H9 (cell line): ENCODE measurements at regions not wholly inside any gene's neighbourhood (a gene's known extent, or its start where the extent isn't known, plus 50 kb on each side); places are given as distances from the start of the nearest gene placed in this dataset.
A peak's percentile ranks its signal among the peaks of the same experiment; 100 is the strongest.
"Not testable (repeated sequence)": the region's sequence is repeated elsewhere in the genome, so short reads cannot be mapped to it uniquely, and the experiment has no call there.

Experiments
- DNase-seq: peaks from one replicate; pipeline ENCODE4 v3.0.0-alpha.2; 2017
- H2AFZ ChIP-seq: one replicate; pipeline ENCODE4 v1.6.1; 2013; ENCODE audit warnings: mild to moderate bottlenecking, low read length, control low read depth, moderate library complexity
- H2AK5ac ChIP-seq: 2 replicates; pipeline ENCODE4 v1.6.1; 2013; ENCODE audit warnings: low read length, control low read depth, mixed read lengths; ENCODE audit not compliant: insufficient read length
- H2BK120ac ChIP-seq: one replicate; pipeline ENCODE4 v1.6.1; 2013; ENCODE audit warnings: low read depth, mild to moderate bottlenecking, low read length, control low read depth, inconsistent platforms; ENCODE audit not compliant: poor library complexity, severe bottlenecking
- H2BK12ac ChIP-seq: 2 replicates; pipeline ENCODE4 v1.6.1; 2013; ENCODE audit warnings: low read length, control low read depth, mixed read lengths, low read depth; ENCODE audit not compliant: insufficient read length
- H2BK15ac ChIP-seq: 2 replicates; pipeline ENCODE4 v1.6.1; 2013; ENCODE audit warnings: low read depth, low read length, control low read depth
- H2BK20ac ChIP-seq: one replicate; pipeline ENCODE4 v1.6.1; 2013; ENCODE audit warnings: low read depth, mild to moderate bottlenecking, low read length, control low read depth, inconsistent platforms; ENCODE audit not compliant: poor library complexity, severe bottlenecking
- H2BK5ac ChIP-seq: 2 replicates; pipeline ENCODE4 v1.6.1; 2013; ENCODE audit warnings: low read length, control low read depth, mixed read lengths; ENCODE audit not compliant: insufficient read length
- H3K14ac ChIP-seq: 2 replicates; pipeline ENCODE4 v1.6.1; 2013; ENCODE audit warnings: low read length, control low read depth; ENCODE audit not compliant: insufficient read depth
- H3K18ac ChIP-seq: 2 replicates; pipeline ENCODE4 v1.6.1; 2013; ENCODE audit warnings: low read depth, mild to moderate bottlenecking, mixed read lengths, low read length, control low read depth; ENCODE audit not compliant: insufficient read length
- H3K23ac ChIP-seq: 2 replicates; pipeline ENCODE4 v1.6.1; 2013; ENCODE audit warnings: low read length, control low read depth, mixed read lengths, low read depth; ENCODE audit not compliant: insufficient read length
- H3K23me2 ChIP-seq: 2 replicates; pipeline ENCODE4 v1.6.1; 2013; ENCODE audit warnings: low read depth, mild to moderate bottlenecking, mixed read lengths, low read length, control low read depth; ENCODE audit not compliant: insufficient read length, poor library complexity, severe bottlenecking
- H3K27ac ChIP-seq: 2 replicates; pipeline ENCODE4 v1.5.1; 2013; ENCODE audit warnings: low read length, control low read depth, mixed read lengths, low read depth; ENCODE audit not compliant: insufficient read length
- H3K27me3 ChIP-seq: 2 replicates; pipeline ENCODE4 v1.6.1; 2013; ENCODE audit warnings: low read length, control low read depth, inconsistent platforms; ENCODE audit not compliant: insufficient read depth
- H3K4ac ChIP-seq: 2 replicates; pipeline ENCODE4 v1.6.1; 2013; ENCODE audit warnings: low read depth, mild to moderate bottlenecking, control low read depth, inconsistent platforms, low read length, moderate library complexity
- H3K4me1 ChIP-seq: 2 replicates; pipeline ENCODE4 v1.6.1; 2013; ENCODE audit warnings: low read length, control low read depth, inconsistent platforms; ENCODE audit not compliant: insufficient read depth
- H3K4me2 ChIP-seq: 2 replicates; pipeline ENCODE4 v1.6.1; 2013; ENCODE audit warnings: low read length, control low read depth, mixed read lengths; ENCODE audit not compliant: insufficient read length, insufficient read depth
- H3K56ac ChIP-seq: 2 replicates; pipeline ENCODE4 v1.6.1; 2013; ENCODE audit warnings: low read depth, mild to moderate bottlenecking, mixed read lengths, low read length, control low read depth; ENCODE audit not compliant: insufficient read length
- H3K79me1 ChIP-seq: 2 replicates; pipeline ENCODE4 v1.6.1; 2013; ENCODE audit warnings: low read depth, mild to moderate bottlenecking, moderate library complexity, low read length, control low read depth, inconsistent platforms; ENCODE audit not compliant: insufficient read depth, poor library complexity, severe bottlenecking
- H3K79me2 ChIP-seq: 2 replicates; pipeline ENCODE4 v1.6.1; 2013; ENCODE audit warnings: low read length, control low read depth, inconsistent platforms; ENCODE audit not compliant: insufficient read depth
- H3K9ac ChIP-seq: 2 replicates; pipeline ENCODE4 v1.6.1; 2013; ENCODE audit warnings: low read length, control low read depth, mixed read lengths; ENCODE audit not compliant: insufficient read length; ENCODE audit errors: extremely low read depth
- H3K9me3 ChIP-seq: one replicate; pipeline ENCODE4 v1.6.1; 2013; ENCODE audit warnings: low read depth, low read length, inconsistent platforms; ENCODE audit not compliant: control insufficient read depth
- H3T11ph ChIP-seq: one replicate; pipeline ENCODE4 v1.6.1; 2013; ENCODE audit warnings: mild to moderate bottlenecking, low read length, control low read depth, inconsistent platforms
- H4K20me1 ChIP-seq: one replicate; pipeline ENCODE4 v1.6.1; 2013; ENCODE audit not compliant: control insufficient read depth, insufficient read length, insufficient read depth
- H4K5ac ChIP-seq: 2 replicates; pipeline ENCODE4 v1.6.1; 2013; ENCODE audit warnings: low read depth, mild to moderate bottlenecking, mixed read lengths, low read length, control low read depth; ENCODE audit not compliant: insufficient read length
- H4K8ac ChIP-seq: replicated peaks from 2 replicates; pipeline ENCODE4 v1.6.1; 2013; ENCODE audit warnings: low read length, control low read depth, mixed read lengths, low read depth; ENCODE audit not compliant: insufficient read length
- H4K91ac ChIP-seq: 2 replicates; pipeline ENCODE4 v1.6.1; 2013; ENCODE audit warnings: low read depth, mild to moderate bottlenecking, moderate library complexity, mixed read lengths, low read length, control low read depth; ENCODE audit not compliant: insufficient read length
- H3K27ac Mint-ChIP-seq, 3 experiments: 2 replicates in 2 of 3; 3 replicates in 1 of 3; pipeline ENCODE4 v1.8.0; 2020 to 2021; ENCODE audit warnings: mixed read lengths in 3 of 3, mild to moderate bottlenecking in 1 of 3, moderate library complexity in 1 of 3
- H3K27me3 Mint-ChIP-seq: 2 replicates; pipeline ENCODE4 v1.8.0; 2021; ENCODE audit warnings: low read depth, mild to moderate bottlenecking, moderate library complexity, mixed read lengths
- H3K36me3 Mint-ChIP-seq, 3 experiments: 2 replicates in 2 of 3; 3 replicates in 1 of 3; pipeline ENCODE4 v1.8.0; 2020 to 2021; ENCODE audit warnings: low read depth in 3 of 3, mixed read lengths in 3 of 3; ENCODE audit not compliant: insufficient read depth in 1 of 3
- H3K4me1 Mint-ChIP-seq, 2 experiments: 2 replicates each; pipeline ENCODE4 v1.8.0; 2020; ENCODE audit warnings: mixed read lengths in 2 of 2
- H3K4me3 Mint-ChIP-seq, 2 experiments: 2 replicates in 1 of 2; 3 replicates in 1 of 2; pipeline ENCODE4 v1.8.0; 2020 to 2021; ENCODE audit warnings: mild to moderate bottlenecking in 2 of 2, mixed read lengths in 2 of 2, moderate library complexity in 1 of 2
- H3K9me3 Mint-ChIP-seq, 2 experiments: 2 replicates in 1 of 2; 3 replicates in 1 of 2; pipeline ENCODE4 v1.8.0; 2020; ENCODE audit warnings: mild to moderate bottlenecking in 2 of 2, mixed read lengths in 2 of 2, moderate library complexity in 1 of 2
- WGBS: extraction: QIAGEN DNeasy Blood & Tissue Kit; methylation state at CpG from one replicate; pipeline ENCODE4 v1.1.7; 2013; ENCODE audit warnings: missing lambda C conversion rate, low lambda C conversion rate, mixed read lengths; ENCODE audit not compliant: insufficient read length; ENCODE audit errors: extremely low coverage; 5-methylcytosine and 5-hydroxymethylcytosine counted together

DNA sequence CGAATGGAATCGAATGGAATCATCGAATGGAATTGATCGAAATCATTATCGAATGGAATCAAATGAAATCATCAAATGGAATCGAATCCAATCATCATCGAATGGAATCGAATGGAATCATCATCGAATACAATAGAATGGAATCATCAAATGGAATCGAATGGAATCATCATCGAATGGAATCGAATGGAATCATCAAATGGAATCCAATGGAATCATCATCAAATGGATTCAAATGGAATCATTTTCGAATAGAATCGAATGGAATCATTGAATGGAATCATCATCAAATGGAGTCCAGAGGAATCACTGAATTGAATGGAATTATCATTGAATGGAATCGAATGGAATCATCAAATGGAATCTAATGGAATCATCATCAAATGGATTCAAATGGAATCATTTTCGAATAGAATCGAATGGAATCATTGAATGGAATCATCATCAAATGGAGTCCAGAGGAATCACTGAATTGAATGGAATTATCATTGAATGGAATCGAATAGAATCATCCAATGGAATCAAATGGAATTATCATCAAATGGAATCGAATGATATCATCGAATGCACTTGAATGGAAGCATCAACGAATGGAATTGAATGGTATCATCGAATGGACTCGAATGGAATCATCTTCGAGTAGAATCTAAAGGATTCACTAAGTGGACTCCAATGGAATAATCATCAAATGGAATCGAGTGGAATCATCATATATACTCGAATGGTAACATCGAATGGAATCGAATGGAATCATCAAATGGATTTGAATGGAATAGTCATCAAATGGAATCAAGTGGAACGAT is 230.3 kb downstream of the SHCBP1 start:
- H3K23me2 ChIP-seq, H3K4me1 Mint-ChIP-seq, H3K18ac ChIP-seq, H3K14ac ChIP-seq, H3K4me1 ChIP-seq, H2AFZ ChIP-seq, H4K8ac ChIP-seq, H2BK20ac ChIP-seq, H3T11ph ChIP-seq, DNase-seq, H2BK15ac ChIP-seq, H3K79me1 ChIP-seq, H3K27ac Mint-ChIP-seq, H2BK5ac ChIP-seq, H3K27me3 ChIP-seq, H3K27ac ChIP-seq, H3K56ac ChIP-seq, H4K5ac ChIP-seq, H3K4ac ChIP-seq, H3K23ac ChIP-seq, H3K4me2 ChIP-seq, H2AK5ac ChIP-seq, H4K20me1 ChIP-seq, H4K91ac ChIP-seq, H2BK120ac ChIP-seq, H2BK12ac ChIP-seq, H3K9ac ChIP-seq, H3K79me2 ChIP-seq: not testable (repeated sequence)
- H3K4me3 Mint-ChIP-seq = peak overlapping the region in 1 of 2 experiments; percentile 2; a peak in 2 of 5 replicates
- WGBS = 91% methylated on average over 6 of the region's 29 CpGs
- H3K27me3 Mint-ChIP-seq = peaks cover 27% of the 10 kb centered on the region
- peaks cover 15 to 25% (median 15%) of the 10 kb centered on the region in 3 experiments for H3K36me3 Mint-ChIP-seq
- H3K9me3 ChIP-seq = peaks cover 12% of the 10 kb centered on the region
- peaks cover 28 to 32% of the 10 kb centered on the region in 2 experiments for H3K9me3 Mint-ChIP-seq

DNA sequence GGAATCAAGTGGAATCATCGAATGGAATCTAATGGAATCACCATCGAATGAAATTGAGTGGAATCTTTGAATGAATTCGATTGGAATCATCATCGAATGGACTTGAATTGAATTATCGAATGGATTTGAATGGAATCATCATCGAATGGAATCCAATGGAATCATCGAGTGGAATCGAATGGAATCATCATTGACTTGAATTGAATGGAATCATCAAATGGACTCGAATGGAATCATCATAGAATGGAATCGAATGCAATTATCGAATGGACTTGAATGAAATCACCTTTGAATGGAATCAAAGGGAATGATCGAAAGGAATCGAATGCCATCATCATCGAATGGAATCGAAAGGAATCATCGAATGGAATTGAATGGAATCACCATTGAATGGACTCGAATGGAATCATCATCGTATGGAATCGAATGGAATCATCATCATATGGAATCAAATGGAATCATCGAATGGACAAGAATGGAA is 231.6 kb downstream of the SHCBP1 start:
- peaks cover 11 to 21% (median 14%) of the 10 kb centered on the region in 3 experiments for H3K36me3 Mint-ChIP-seq
- H3K4ac ChIP-seq, H2BK120ac ChIP-seq, H3K18ac ChIP-seq, H3T11ph ChIP-seq, H3K79me1 ChIP-seq, H3K27ac Mint-ChIP-seq, H3K4me3 Mint-ChIP-seq, H2AFZ ChIP-seq, H2BK15ac ChIP-seq, H4K5ac ChIP-seq, H4K8ac ChIP-seq, H2AK5ac ChIP-seq, H3K27me3 ChIP-seq, H2BK12ac ChIP-seq, H3K9ac ChIP-seq, H3K14ac ChIP-seq, H3K4me2 ChIP-seq, H3K23me2 ChIP-seq, H2BK5ac ChIP-seq, H3K79me2 ChIP-seq, H3K23ac ChIP-seq, H3K4me1 ChIP-seq, H3K4me1 Mint-ChIP-seq, H2BK20ac ChIP-seq, H4K91ac ChIP-seq, H3K27ac ChIP-seq, H3K9me3 ChIP-seq, H3K56ac ChIP-seq, H4K20me1 ChIP-seq: not testable (repeated sequence)
- peak; percentile 40 for DNase-seq
- H3K9me3 Mint-ChIP-seq = peaks cover 23 to 27% of the 10 kb centered on the region in 2 experiments
- whole genome bisulfite sequencing = 100% methylated on average over 1 of the region's 20 CpGs
- H3K27me3 Mint-ChIP-seq = peaks cover 22% of the 10 kb centered on the region
